IPS-NIHi7 (cell line): ENCODE measurements at regions not wholly inside any gene's neighbourhood (a gene's known extent, or its start where the extent isn't known, plus 50 kb on each side); places are given as distances from the start of the nearest gene placed in this dataset.

Experiments
- DNase-seq: peaks from one replicate; pipeline ENCODE4 v3.0.0; 2012; ENCODE audit warnings: mixed read lengths; ENCODE audit errors: extremely low spot score

GRCh38 chr15:98202256-98202655 is 241.8 kb downstream of the ARRDC4 start:
- no peak for DNase-seq

- no peak for DNase-seq
These were observed 243.6 kb downstream of the ARRDC4 start for GRCh38 chr15:98203872-98204660.

GRCh38 chr15:98207928-98208327 is 247.4 kb downstream of the ARRDC4 start:
- no peak for DNase-seq

- DNase-seq, result no peak
These were observed 253.0 kb downstream of the ARRDC4 start for GRCh38 chr15:98213346-98213979.

- DNase-seq, result no peak
These were observed 255.7 kb downstream of the ARRDC4 start for GRCh38 chr15:98216166-98216565.

GRCh38 chr15:98217356-98217755 is 256.9 kb downstream of the ARRDC4 start:
- DNase-seq, result no peak

- DNase-seq, result no peak
These were observed 260.6 kb downstream of the ARRDC4 start for GRCh38 chr15:98221144-98221543.

- DNase-seq, result no peak
These were observed 261.1 kb downstream of the ARRDC4 start for GRCh38 chr15:98221577-98221976.

- DNase-seq, result no peak
These were observed 265.6 kb downstream of the ARRDC4 start for GRCh38 chr15:98226149-98226548.

- DNase-seq, result no peak
These were observed 266.1 kb downstream of the ARRDC4 start for GRCh38 chr15:98226578-98226977.

GRCh38 chr15:98228846-98229245 is 268.3 kb downstream of the ARRDC4 start:
- no peak for DNase-seq

- no peak for DNase-seq
These were observed 270.5 kb downstream of the ARRDC4 start for GRCh38 chr15:98230975-98231374.

GRCh38 chr15:98231696-98232440 is 271.4 kb downstream of the ARRDC4 start:
- no peak for DNase-seq

GRCh38 chr15:98232761-98233160 is 272.3 kb downstream of the ARRDC4 start:
- no peak for DNase-seq

- DNase-seq, result no peak
These were observed 273.4 kb downstream of the ARRDC4 start for GRCh38 chr15:98233873-98234272.

- no peak for DNase-seq
These were observed 279.8 kb downstream of the ARRDC4 start for GRCh38 chr15:98240303-98240702.

- peak; percentile 34 for DNase-seq
These were observed 280.6 kb downstream of the ARRDC4 start for GRCh38 chr15:98241032-98241554.

- DNase-seq, result no peak
These were observed 296.8 kb downstream of the ARRDC4 start for GRCh38 chr15:98257290-98257689.

- DNase-seq, result no peak
These were observed 303.3 kb downstream of the ARRDC4 start for GRCh38 chr15:98263787-98264186.

- no peak for DNase-seq
These were observed 305.8 kb downstream of the ARRDC4 start for GRCh38 chr15:98266295-98266694.

GRCh38 chr15:98268163-98268562 is 307.7 kb downstream of the ARRDC4 start:
- DNase-seq, result no peak

GRCh38 chr15:98272625-98273024 is 312.1 kb downstream of the ARRDC4 start:
- DNase-seq, result peak; percentile 33
